ENCODE measurements at regions not wholly inside any gene's neighbourhood (a gene's known extent, or its start where the extent isn't known, plus 50 kb on each side); places are given as distances from the start of the nearest gene placed in this dataset.

- no peaks in the 10 kb centered on the region for H3K36me3 Mint-ChIP-seq
- no peak overlapping the region for H3K27ac Mint-ChIP-seq
- no peaks in the 10 kb centered on the region for H3K4me1 Mint-ChIP-seq
- ATAC-seq (no peak), DNase-seq (no peak)
- H3K27me3 Mint-ChIP-seq = peaks cover 13% of the 10 kb centered on the region
- CTCF ChIA-PET = interaction anchor here (1.1 kb wide), 1 partner anchor 11 kb away, joined by 3 read pairs; no protein-coding TSS in a partner anchor
- no peak overlapping the region for H3K4me3 Mint-ChIP-seq
- no peaks in the 10 kb centered on the region for H3K9me3 Mint-ChIP-seq (ENCODE audit: low read depth)
Measured at GRCh38 chr6:53992522-53992921, 118.7 kb upstream of the MLIP start.

GRCh38 chr6:53994201-53994600 lies 117.0 kb upstream of the MLIP start:
- ATAC-seq (no peak), DNase-seq (no peak)
- H3K4me3 Mint-ChIP-seq = no peak overlapping the region
- no peaks in the 10 kb centered on the region for H3K36me3 Mint-ChIP-seq
- H3K27ac Mint-ChIP-seq = no peak overlapping the region
- CTCF ChIA-PET = no interaction called here
- H3K4me1 Mint-ChIP-seq = peaks cover 3% of the 10 kb centered on the region
- peaks cover 7% of the 10 kb centered on the region for H3K27me3 Mint-ChIP-seq
- H3K9me3 Mint-ChIP-seq (ENCODE audit: low read depth) = no peaks in the 10 kb centered on the region

- H3K4me1 Mint-ChIP-seq = peaks cover 3% of the 10 kb centered on the region
- peaks cover 2% of the 10 kb centered on the region for H3K27me3 Mint-ChIP-seq
- DNase-seq = no peak
- H3K27ac Mint-ChIP-seq = no peak overlapping the region
- no peak overlapping the region for H3K4me3 Mint-ChIP-seq
- H3K9me3 Mint-ChIP-seq (ENCODE audit: low read depth) = no peaks in the 10 kb centered on the region
- CTCF ChIA-PET = no interaction called here
- ATAC-seq = no peak
- H3K36me3 Mint-ChIP-seq = no peaks in the 10 kb centered on the region
Measured at GRCh38 chr6:53995935-53996334, 115.3 kb upstream of the MLIP start.

GRCh38 chr6:53998303-53998702 lies 112.9 kb upstream of the MLIP start:
- no peak for DNase-seq
- no peak overlapping the region for H3K27ac Mint-ChIP-seq
- H3K36me3 Mint-ChIP-seq = no peaks in the 10 kb centered on the region
- H3K9me3 Mint-ChIP-seq (ENCODE audit: low read depth) = no peaks in the 10 kb centered on the region
- no peak for ATAC-seq
- CTCF ChIA-PET = interaction anchor here (0.5 kb wide), 1 partner anchor 825 kb away, joined by 4 read pairs; no protein-coding TSS in a partner anchor
- H3K4me1 Mint-ChIP-seq = peaks cover 3% of the 10 kb centered on the region
- H3K27me3 Mint-ChIP-seq = no peaks in the 10 kb centered on the region
- H3K4me3 Mint-ChIP-seq = peak overlapping the region; percentile 3

- Mint-ChIP-seq H3K4me3 (no peak overlapping the region), H3K27ac (no peak overlapping the region), H3K4me1 (peaks cover 3% of the 10 kb centered on the region), H3K36me3 (no peaks in the 10 kb centered on the region), H3K27me3 (no peaks in the 10 kb centered on the region), H3K9me3 (ENCODE audit: low read depth) (no peaks in the 10 kb centered on the region)
- DNase-seq = no peak
- CTCF ChIA-PET = no interaction called here
- ATAC-seq = no peak
Measured at GRCh38 chr6:53999088-53999755, 112.0 kb upstream of the MLIP start.

- no peak for DNase-seq
- Mint-ChIP-seq H3K4me3 (no peak overlapping the region), H3K9me3 (ENCODE audit: low read depth) (no peaks in the 10 kb centered on the region), H3K27ac (no peak overlapping the region), H3K4me1 (peaks cover 3% of the 10 kb centered on the region), H3K36me3 (no peaks in the 10 kb centered on the region), H3K27me3 (no peaks in the 10 kb centered on the region)
- CTCF ChIA-PET = no interaction called here
- no peak for ATAC-seq
Measured at GRCh38 chr6:54002116-54002515, 109.1 kb upstream of the MLIP start.

GRCh38 chr6:54003316-54003715 lies 107.9 kb upstream of the MLIP start:
- H3K27me3 Mint-ChIP-seq = no peaks in the 10 kb centered on the region
- H3K4me3 Mint-ChIP-seq = no peak overlapping the region
- H3K27ac Mint-ChIP-seq = no peak overlapping the region
- CTCF ChIA-PET = interaction anchor here (1.3 kb wide), 1 partner anchor 10 kb away, joined by 3 read pairs; no protein-coding TSS in a partner anchor
- DNase-seq (no peak), ATAC-seq (no peak)
- no peaks in the 10 kb centered on the region for H3K36me3 Mint-ChIP-seq
- H3K9me3 Mint-ChIP-seq (ENCODE audit: low read depth) = no peaks in the 10 kb centered on the region
- H3K4me1 Mint-ChIP-seq = peaks cover 2% of the 10 kb centered on the region

- Mint-ChIP-seq H3K4me1 (no peaks in the 10 kb centered on the region), H3K36me3 (no peaks in the 10 kb centered on the region), H3K27ac (no peak overlapping the region), H3K9me3 (ENCODE audit: low read depth) (no peaks in the 10 kb centered on the region), H3K4me3 (no peak overlapping the region), H3K27me3 (peaks cover 3% of the 10 kb centered on the region)
- CTCF ChIA-PET = no interaction called here
- DNase-seq (no peak), ATAC-seq (no peak)
Measured at GRCh38 chr6:54008589-54008988, 102.7 kb upstream of the MLIP start.

- ATAC-seq = no peak
- Mint-ChIP-seq H3K27ac (no peak overlapping the region), H3K27me3 (peaks cover 3% of the 10 kb centered on the region), H3K9me3 (ENCODE audit: low read depth) (no peaks in the 10 kb centered on the region), H3K36me3 (no peaks in the 10 kb centered on the region), H3K4me1 (no peaks in the 10 kb centered on the region), H3K4me3 (no peak overlapping the region)
- no peak for DNase-seq
- CTCF ChIA-PET = no interaction called here
Measured at GRCh38 chr6:54009052-54009654, 102.1 kb upstream of the MLIP start.

- Mint-ChIP-seq H3K27me3 (peaks cover 3% of the 10 kb centered on the region), H3K9me3 (ENCODE audit: low read depth) (no peaks in the 10 kb centered on the region), H3K27ac (no peak overlapping the region), H3K36me3 (no peaks in the 10 kb centered on the region), H3K4me3 (no peak overlapping the region), H3K4me1 (no peaks in the 10 kb centered on the region)
- DNase-seq = no peak
- no peak for ATAC-seq
- CTCF ChIA-PET = no interaction called here
Measured at GRCh38 chr6:54010340-54011276, 100.6 kb upstream of the MLIP start.

GRCh38 chr6:54011277-54011648 lies 100.0 kb upstream of the MLIP start:
- Mint-ChIP-seq H3K27me3 (peaks cover 3% of the 10 kb centered on the region), H3K36me3 (no peaks in the 10 kb centered on the region), H3K4me3 (no peak overlapping the region)

GRCh38 chr6:54013966-54014365 lies 97.3 kb upstream of the MLIP start:
- no peaks in the 10 kb centered on the region for H3K9me3 Mint-ChIP-seq (ENCODE audit: low read depth)
- CTCF ChIA-PET = no interaction called here
- DNase-seq (no peak), ATAC-seq (no peak)
- H3K4me3 Mint-ChIP-seq = no peak overlapping the region
- H3K4me1 Mint-ChIP-seq = no peaks in the 10 kb centered on the region
- peaks cover 5% of the 10 kb centered on the region for H3K27me3 Mint-ChIP-seq
- H3K36me3 Mint-ChIP-seq = no peaks in the 10 kb centered on the region
- no peak overlapping the region for H3K27ac Mint-ChIP-seq

More at GRCh38 chr6:54011277-54011648, 100.0 kb upstream of the MLIP start:
- no peaks in the 10 kb centered on the region for H3K9me3 Mint-ChIP-seq (ENCODE audit: low read depth)
- H3K4me1 Mint-ChIP-seq = no peaks in the 10 kb centered on the region
- no peak for ATAC-seq
- no peak for DNase-seq
- no peak overlapping the region for H3K27ac Mint-ChIP-seq
- CTCF ChIA-PET = no interaction called here

- H3K4me1 Mint-ChIP-seq = no peaks in the 10 kb centered on the region
- ATAC-seq (no peak), DNase-seq (no peak)
- no peaks in the 10 kb centered on the region for H3K9me3 Mint-ChIP-seq (ENCODE audit: low read depth)
- H3K36me3 Mint-ChIP-seq = no peaks in the 10 kb centered on the region
- H3K27ac Mint-ChIP-seq = no peak overlapping the region
- CTCF ChIA-PET = no interaction called here
- H3K4me3 Mint-ChIP-seq = no peak overlapping the region
- peaks cover 5% of the 10 kb centered on the region for H3K27me3 Mint-ChIP-seq
Measured at GRCh38 chr6:54014440-54014839, 96.8 kb upstream of the MLIP start.

- H3K27me3 Mint-ChIP-seq = peaks cover 2% of the 10 kb centered on the region
- no peak overlapping the region for H3K27ac Mint-ChIP-seq
- H3K36me3 Mint-ChIP-seq = no peaks in the 10 kb centered on the region
- CTCF ChIA-PET = no interaction called here
- no peak for DNase-seq
- no peaks in the 10 kb centered on the region for H3K9me3 Mint-ChIP-seq (ENCODE audit: low read depth)
- no peak for ATAC-seq
- H3K4me3 Mint-ChIP-seq = no peak overlapping the region
- no peaks in the 10 kb centered on the region for H3K4me1 Mint-ChIP-seq
Measured at GRCh38 chr6:54017877-54018276, 93.4 kb upstream of the MLIP start.

Data from activated CD8-positive, alpha-beta memory T cell treated with anti-CD3 and anti-CD28 coated beads, Interleukin-2, amount 10 ng/mL, durations not matched to agents 7 days and 5 days (primary cell).